GM12878 (cell line): ENCODE measurements at regions not wholly inside any gene's neighbourhood (a gene's known extent, or its start where the extent isn't known, plus 50 kb on each side); places are given as distances from the start of the nearest gene placed in this dataset.

Experiments
- ATAC-seq: fragments of 200-7000 bp; cut with Tn5 transposase; 3 replicates; pipeline ENCODE4 v1.9.1; 2020; ENCODE audit warnings: mild to moderate bottlenecking, moderate library complexity
- BruUV-seq: library from RNA; stranded (reverse); fragments of 400-500 nt; replicated peaks from 2 replicates; lab custom pipeline; 2021; lab: Mats Ljungman, UMichigan
- CTCF ChIA-PET: fragments of 300-600 bp; sonication (Branson Sonifier 250); formaldehyde crosslinking; extraction: SDS; loops from one replicate; lab custom pipeline; 2021; ENCODE audit warnings: inconsistent platforms; lab: Yijun Ruan, JAX
- POLR2A ChIA-PET: fragments of 350-600 bp; formaldehyde crosslinking; extraction: SDS; loops from one replicate; lab custom pipeline; 2021; ENCODE audit warnings: inconsistent platforms; lab: Charles Lee
- RAD21 ChIA-PET: fragments of 300-600 bp; sonication (Branson Sonifier 250); formaldehyde crosslinking; loops from one replicate; lab custom pipeline; 2023; ENCODE audit warnings: antibody characterized with exemption; ENCODE audit not compliant: unreplicated experiment; lab: Charles Lee
- SMC1A ChIA-PET: fragments of 300-600 bp; sonication (Branson Sonifier 250); formaldehyde crosslinking; loops from one replicate; lab custom pipeline; 2023; ENCODE audit not compliant: unreplicated experiment, uncharacterized antibody; lab: Charles Lee
- DNase-seq: peaks from one replicate; pipeline ENCODE4 v3.0.0-alpha.2; 2011; ENCODE audit warnings: low read depth, low spot score
- FAIRE-seq: peaks from 3 replicates; lab custom pipeline; 2011; peaks lifted over from hg19 to GRCh38; lab: Jason Lieb, UNC
- H2AFZ ChIP-seq: 2 replicates; pipeline ENCODE4 v1.6.0; 2011; ENCODE audit warnings: low read depth, low read length, control low read depth; ENCODE audit not compliant: control insufficient read depth
- H3K27ac ChIP-seq: 2 replicates; pipeline ENCODE4 v1.5.1; 2011; ENCODE audit warnings: control low read depth; ENCODE audit not compliant: control insufficient read depth, insufficient read depth
- H3K27me3 ChIP-seq, 2 experiments: replicated peaks in 1 of 2; 2 replicates each; pipeline versions ENCODE4 v1.6.0 to v1.6.1; 2011; ENCODE audit warnings: low read length in 1 of 2; ENCODE audit not compliant: control insufficient read depth in 2 of 2, insufficient read depth in 2 of 2
- H3K36me3 ChIP-seq, 2 experiments: 2 replicates each; pipeline ENCODE4 v1.5.1; 2011; ENCODE audit warnings: low read length in 1 of 2; ENCODE audit not compliant: control insufficient read depth in 2 of 2, insufficient read depth in 2 of 2
- H3K4me1 ChIP-seq: 2 replicates; pipeline ENCODE4 v1.6.1; 2011; ENCODE audit warnings: mild to moderate bottlenecking, low read length, moderate library complexity, mixed read lengths; ENCODE audit not compliant: control insufficient read depth, insufficient read depth
- H3K4me2 ChIP-seq: 2 replicates; pipeline ENCODE4 v1.6.0; 2011; ENCODE audit warnings: control low read depth; ENCODE audit not compliant: control insufficient read depth, insufficient read depth
- H3K4me3 ChIP-seq: fragments of 200-600 bp; sonication (generic); 2 replicates; pipeline ENCODE4 v1.5.1; 2016
- H3K79me2 ChIP-seq: 2 replicates; pipeline ENCODE4 v1.6.0; 2011; ENCODE audit warnings: low read length; ENCODE audit not compliant: control insufficient read depth, insufficient read depth
- H3K9ac ChIP-seq: 2 replicates; pipeline ENCODE4 v1.8.0; 2011; ENCODE audit warnings: low read length, control low read depth, mixed read lengths; ENCODE audit not compliant: control insufficient read depth, insufficient read depth
- H3K9me3 ChIP-seq: replicated peaks from 3 replicates; pipeline ENCODE4 v1.5.1; 2011; ENCODE audit warnings: mild to moderate bottlenecking, low read length; ENCODE audit not compliant: control insufficient read depth, insufficient read depth
- H4K20me1 ChIP-seq: 2 replicates; pipeline ENCODE4 v1.6.0; 2011; ENCODE audit not compliant: control insufficient read depth, insufficient read depth
- BCL11A ChIP-seq: IDR thresholded peaks from 2 replicates; pipeline ENCODE4 v1.6.1; 2011; ENCODE audit warnings: low read depth, low read length
- HDAC6 ChIP-seq: fragments of 200-600 bp; sonication (generic); IDR thresholded peaks from one replicate; pipeline ENCODE4 v1.8.0; 2017; ENCODE audit warnings: antibody characterized with exemption; ENCODE audit not compliant: unreplicated experiment
- MLLT1 ChIP-seq: fragments of 450-650 bp; IDR thresholded peaks from 2 replicates; pipeline ENCODE4 v1.6.1; 2016; ENCODE audit warnings: mild to moderate bottlenecking
- MYC ChIP-seq: IDR thresholded peaks from 2 replicates; pipeline ENCODE4 v1.6.1; 2011; ENCODE audit warnings: mild to moderate bottlenecking, low read length, moderate library complexity, inconsistent platforms; ENCODE audit not compliant: insufficient read depth, insufficient replicate concordance, insufficient read length, severe bottlenecking
- NR2C2 ChIP-seq: IDR thresholded peaks from 2 replicates; pipeline ENCODE4 v1.6.1; 2011; ENCODE audit warnings: borderline replicate concordance, low read depth; ENCODE audit not compliant: control insufficient read depth, insufficient read length
- NRF1 ChIP-seq: conservative IDR thresholded peaks from 2 replicates; pipeline ENCODE4 v1.6.1; 2011; ENCODE audit warnings: mild to moderate bottlenecking, low read depth, low read length, improper control_type of control experiment
- POLR2A ChIP-seq: IDR thresholded peaks from 2 replicates; pipeline ENCODE4 v1.6.1; 2011; ENCODE audit warnings: low read depth, mild to moderate bottlenecking, low read length
- POU2F2 ChIP-seq: IDR thresholded peaks from 3 replicates; pipeline ENCODE4 v1.6.1; 2011; ENCODE audit warnings: low read depth, mild to moderate bottlenecking, low read length, borderline replicate concordance
- ZNF592 ChIP-seq: fragments of 450-650 bp; IDR thresholded peaks from 2 replicates; pipeline ENCODE4 v1.6.1; 2017; ENCODE audit warnings: mild to moderate bottlenecking, moderate library complexity
- ZNF622 ChIP-seq: fragments of 450-650 bp; IDR thresholded peaks from 2 replicates; pipeline ENCODE4 v1.6.1; 2017; ENCODE audit warnings: mild to moderate bottlenecking, inconsistent platforms
- WGBS: methylation state at CpG from one replicate; pipeline ENCODE4 v1.1.6; 2016; ENCODE audit warnings: low lambda C conversion rate; ENCODE audit not compliant: insufficient replicate concordance, insufficient coverage; ENCODE audit errors: missing lambda C conversion rate; 5-methylcytosine and 5-hydroxymethylcytosine counted together
- in situ Hi-C: fragments of 300-500 bp; cut with MboI; formaldehyde crosslinking; loops from 9 replicates; pipeline ENCODE4 v1.14.3; 2018; ENCODE audit warnings: mixed read lengths
- intact Hi-C: fragments of 100-400 bp; cut with micrococcal nuclease; formaldehyde crosslinking; loops from one replicate; pipeline ENCODE4 v1.14.2; 2022; ENCODE audit not compliant: unreplicated experiment
- TF ChIP-seq, protein P1 (sequence below): IDR thresholded peaks from 2 replicates; pipeline ENCODE4 v1.6.1; 2011; ENCODE audit warnings: mild to moderate bottlenecking, low read depth, low read length, moderate library complexity; ENCODE audit not compliant: insufficient replicate concordance

GRCh38 chr6:168941036-168941435 lies 312.6 kb downstream of the THBS2 start:
- no peak for FAIRE-seq
- H2AFZ ChIP-seq: no peak overlapping the region
- no peak overlapping the region for H3K4me2 ChIP-seq
- in situ Hi-C loops (no loop called here), intact Hi-C loops (no loop called here)
- no peak for ATAC-seq
- ChIA-PET SMC1A (no interaction called here), POLR2A (no interaction called here), RAD21 (no interaction called here), CTCF (interaction anchor here (0.5 kb wide), 1 partner anchor 212 kb away, joined by 3 read pairs; no protein-coding TSS in a partner anchor)
- no peak for DNase-seq
- BruUV-seq: no TSS peak
- no peak overlapping the region for H3K4me3 ChIP-seq
- no peaks in the 10 kb centered on the region for H3K36me3 ChIP-seq
- no peak overlapping the region for H3K27ac ChIP-seq
- H3K79me2 ChIP-seq: no peaks in the 10 kb centered on the region
- H4K20me1 ChIP-seq: no peaks in the 10 kb centered on the region
- no peaks in the 10 kb centered on the region for H3K4me1 ChIP-seq
- no peaks in the 10 kb centered on the region for H3K27me3 ChIP-seq
- WGBS: 6% methylated on average over 2 of the region's 2 CpGs
- H3K9me3 ChIP-seq: no peaks in the 10 kb centered on the region
- no peak for TF ChIP-seq ZNF622
- H3K9ac ChIP-seq: no peak overlapping the region

- Histone ChIP-seq H3K27ac (no peak overlapping the region), H3K4me1 (no peaks in the 10 kb centered on the region), H2AFZ (no peak overlapping the region), H3K36me3 (no peaks in the 10 kb centered on the region), H4K20me1 (no peaks in the 10 kb centered on the region), H3K9ac (no peak overlapping the region), H3K4me3 (no peak overlapping the region), H3K4me2 (no peak overlapping the region), H3K79me2 (no peaks in the 10 kb centered on the region), H3K27me3 (no peaks in the 10 kb centered on the region), H3K9me3 (no peaks in the 10 kb centered on the region)
- CTCF ChIA-PET: no interaction called here
- intact Hi-C loops (no loop called here), in situ Hi-C loops (no loop called here)
- DNase-seq: no peak
- RAD21 ChIA-PET: no interaction called here
- BruUV-seq: no TSS peak
- no peak for FAIRE-seq
- WGBS: 61% methylated on average over 13 of the region's 13 CpGs
- SMC1A ChIA-PET: no interaction called here
- POLR2A ChIA-PET: no interaction called here
- no peak for ATAC-seq
- TF ChIP-seq NRF1 (no peak), POU2F2 (no peak), NR2C2 (no peak), MLLT1 (no peak), BCL11A (no peak), HDAC6 (no peak), ZNF592 (no peak), MYC (no peak), POLR2A (no peak)
- TF ChIP-seq, protein P1, sequence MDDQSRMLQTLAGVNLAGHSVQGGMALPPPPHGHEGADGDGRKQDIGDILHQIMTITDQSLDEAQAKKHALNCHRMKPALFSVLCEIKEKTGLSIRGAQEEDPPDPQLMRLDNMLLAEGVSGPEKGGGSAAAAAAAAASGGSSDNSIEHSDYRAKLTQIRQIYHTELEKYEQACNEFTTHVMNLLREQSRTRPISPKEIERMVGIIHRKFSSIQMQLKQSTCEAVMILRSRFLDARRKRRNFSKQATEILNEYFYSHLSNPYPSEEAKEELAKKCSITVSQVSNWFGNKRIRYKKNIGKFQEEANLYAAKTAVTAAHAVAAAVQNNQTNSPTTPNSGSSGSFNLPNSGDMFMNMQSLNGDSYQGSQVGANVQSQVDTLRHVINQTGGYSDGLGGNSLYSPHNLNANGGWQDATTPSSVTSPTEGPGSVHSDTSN: no peak
These were observed 313.9 kb downstream of the THBS2 start for GRCh38 chr6:168939796-168940195.
